OCI-LY7 (cell line): ENCODE measurements at regions not wholly inside any gene's neighbourhood (a gene's known extent, or its start where the extent isn't known, plus 50 kb on each side); places are given as distances from the start of the nearest gene placed in this dataset.

ENCODE experiments used
- CTCF ChIP-seq: fragments of 200-600 bp; sonication (generic); conservative IDR thresholded peaks from 2 replicates; pipeline ENCODE4 v1.5.1; 2014; ENCODE audit warnings: mild to moderate bottlenecking, antibody characterized with exemption, low read length, moderate library complexity, mixed read lengths
- EZH2phosphoT487 ChIP-seq: fragments of 200-600 bp; sonication (generic); IDR thresholded peaks from 2 replicates; pipeline ENCODE4 v1.6.1; 2018; ENCODE audit warnings: low read depth, borderline replicate concordance, mild to moderate bottlenecking, mixed run types, antibody characterized with exemption, low read length, moderate library complexity, mixed read lengths

DNA sequence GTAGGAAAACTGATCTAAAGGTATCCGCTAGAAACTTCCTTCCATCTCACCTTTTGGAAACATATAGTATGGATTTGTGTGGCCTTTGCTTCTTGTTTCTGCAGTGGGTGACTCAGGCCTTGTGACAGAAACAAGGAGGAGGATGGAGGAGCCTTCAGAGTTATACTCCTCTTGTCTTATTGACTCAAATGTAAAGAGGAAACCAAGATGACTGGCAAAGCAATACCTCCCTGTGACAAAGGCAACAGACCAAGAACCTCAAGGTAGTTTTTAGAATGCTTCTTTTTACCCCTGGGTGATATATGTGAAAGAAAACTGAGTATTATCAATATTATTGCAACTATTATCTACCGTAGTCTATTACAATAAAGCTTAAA is 123.3 kb upstream of the SLIT3 start:
- TF ChIP-seq CTCF (no peak), EZH2phosphoT487 (no peak)
